ENCODE measurements at regions not wholly inside any gene's neighbourhood (a gene's known extent, or its start where the extent isn't known, plus 50 kb on each side); places are given as distances from the start of the nearest gene placed in this dataset.

GRCh38 chr13:73671011-73671410 lies 463.2 kb downstream of the KLF12 start:
- TF ChIP-seq EZH2 (IDR thresholded peaks at IDR 0.05; ENCODE audit: insufficient read depth, low read length) (no peak), CTCF (IDR thresholded peaks at IDR 0.05; ENCODE audit: insufficient read depth, low read depth, low read length) (no peak)
